Fibroblast of villous mesenchyme (primary cell): ENCODE measurements at regions not wholly inside any gene's neighbourhood (a gene's known extent, or its start where the extent isn't known, plus 50 kb on each side); places are given as distances from the start of the nearest gene placed in this dataset.

ENCODE experiments used
- DNase-seq: peaks from one replicate; pipeline ENCODE4 v3.0.0-alpha.2; 2010; ENCODE audit warnings: low read depth
- H3K4me3 ChIP-seq: 2 replicates; pipeline ENCODE4 v1.5.1; 2011; ENCODE audit warnings: low read depth, mild to moderate bottlenecking, low read length
- TF ChIP-seq, protein P1 (sequence below): IDR thresholded peaks from 2 replicates; pipeline ENCODE4 v1.5.1; 2012; ENCODE audit warnings: low read depth, mild to moderate bottlenecking, low read length; ENCODE audit not compliant: insufficient read depth

DNA sequence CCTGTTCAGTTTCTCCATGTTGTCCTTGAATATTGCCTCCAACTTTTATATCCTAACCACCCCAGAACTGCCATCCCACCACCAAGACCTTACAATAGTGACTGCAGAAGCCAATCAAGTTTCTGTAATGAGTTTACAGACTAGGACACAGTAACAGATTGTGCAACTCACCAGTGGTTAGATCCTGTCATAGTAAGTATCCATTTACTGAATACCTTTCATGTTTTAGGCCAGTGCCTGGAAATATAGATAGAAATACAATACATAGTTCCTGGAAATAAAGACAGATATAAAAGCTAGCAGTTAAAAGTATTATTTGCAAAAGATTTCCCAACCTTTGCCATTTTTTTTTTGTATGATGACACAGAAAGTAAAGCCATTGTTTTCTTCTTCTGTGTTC is 471.8 kb upstream of the BTBD3 start:
- DNase-seq, result peak; percentile 30
- H3K4me3 ChIP-seq, result no peak overlapping the region
- TF ChIP-seq, protein P1, sequence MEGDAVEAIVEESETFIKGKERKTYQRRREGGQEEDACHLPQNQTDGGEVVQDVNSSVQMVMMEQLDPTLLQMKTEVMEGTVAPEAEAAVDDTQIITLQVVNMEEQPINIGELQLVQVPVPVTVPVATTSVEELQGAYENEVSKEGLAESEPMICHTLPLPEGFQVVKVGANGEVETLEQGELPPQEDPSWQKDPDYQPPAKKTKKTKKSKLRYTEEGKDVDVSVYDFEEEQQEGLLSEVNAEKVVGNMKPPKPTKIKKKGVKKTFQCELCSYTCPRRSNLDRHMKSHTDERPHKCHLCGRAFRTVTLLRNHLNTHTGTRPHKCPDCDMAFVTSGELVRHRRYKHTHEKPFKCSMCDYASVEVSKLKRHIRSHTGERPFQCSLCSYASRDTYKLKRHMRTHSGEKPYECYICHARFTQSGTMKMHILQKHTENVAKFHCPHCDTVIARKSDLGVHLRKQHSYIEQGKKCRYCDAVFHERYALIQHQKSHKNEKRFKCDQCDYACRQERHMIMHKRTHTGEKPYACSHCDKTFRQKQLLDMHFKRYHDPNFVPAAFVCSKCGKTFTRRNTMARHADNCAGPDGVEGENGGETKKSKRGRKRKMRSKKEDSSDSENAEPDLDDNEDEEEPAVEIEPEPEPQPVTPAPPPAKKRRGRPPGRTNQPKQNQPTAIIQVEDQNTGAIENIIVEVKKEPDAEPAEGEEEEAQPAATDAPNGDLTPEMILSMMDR, result no peak

DNA sequence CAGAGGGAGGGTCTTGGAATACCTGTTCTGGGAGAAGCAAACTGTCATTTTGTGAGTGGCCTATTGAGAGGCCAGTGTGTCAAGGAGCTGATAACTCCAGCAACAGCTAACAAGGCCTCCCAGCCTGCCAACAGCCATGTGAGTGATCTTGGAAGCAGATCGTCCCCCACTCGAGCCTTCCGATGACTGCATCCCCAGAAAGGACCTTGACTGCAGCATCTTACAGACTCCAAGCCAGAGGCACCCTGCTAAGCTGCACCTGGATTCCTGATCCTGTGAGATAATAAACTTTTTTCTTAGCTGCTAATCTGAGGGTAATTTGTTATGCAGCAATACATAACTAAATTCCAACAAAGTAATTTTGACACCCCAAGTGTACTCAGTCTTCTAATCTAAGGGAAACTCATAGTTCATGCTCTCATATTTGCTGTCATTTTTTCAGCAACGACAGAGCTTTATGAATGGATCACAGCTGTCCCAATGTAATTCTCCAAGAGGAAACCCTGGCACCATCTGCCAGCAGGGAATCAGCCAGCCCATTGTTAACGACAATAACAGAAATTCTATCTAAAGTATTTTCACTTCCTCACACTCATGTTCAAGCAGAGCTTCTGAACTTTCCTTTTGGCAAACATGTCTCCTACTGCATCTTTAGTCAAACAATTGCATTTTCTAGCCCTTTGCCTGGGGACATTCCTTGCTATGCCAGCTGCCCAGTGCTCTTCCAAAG is 470.2 kb upstream of the BTBD3 start:
- TF ChIP-seq, protein P1, result no peak
- no peak for DNase-seq
- no peak overlapping the region for H3K4me3 ChIP-seq

DNA sequence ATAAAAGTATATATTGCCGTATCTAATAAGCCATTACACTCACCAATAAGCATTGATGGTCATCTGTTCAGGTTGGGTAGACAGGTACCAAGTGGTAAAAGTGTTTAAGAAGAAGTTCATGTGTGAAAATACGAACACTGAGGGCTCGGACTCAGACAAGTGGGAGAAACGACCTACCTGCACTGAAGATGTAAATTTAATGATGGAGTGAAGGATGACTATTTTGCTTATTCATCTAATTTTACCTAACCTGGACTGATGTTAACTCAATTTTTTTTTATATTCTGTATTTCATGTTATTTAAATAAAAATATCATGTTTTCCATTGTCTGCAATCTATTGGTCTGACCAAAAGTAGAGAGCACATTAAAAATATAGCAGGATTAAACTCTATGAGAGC is 469.1 kb upstream of the BTBD3 start:
- DNase-seq, result no peak
- H3K4me3 ChIP-seq, result no peak overlapping the region
- TF ChIP-seq, protein P1, result no peak

DNA sequence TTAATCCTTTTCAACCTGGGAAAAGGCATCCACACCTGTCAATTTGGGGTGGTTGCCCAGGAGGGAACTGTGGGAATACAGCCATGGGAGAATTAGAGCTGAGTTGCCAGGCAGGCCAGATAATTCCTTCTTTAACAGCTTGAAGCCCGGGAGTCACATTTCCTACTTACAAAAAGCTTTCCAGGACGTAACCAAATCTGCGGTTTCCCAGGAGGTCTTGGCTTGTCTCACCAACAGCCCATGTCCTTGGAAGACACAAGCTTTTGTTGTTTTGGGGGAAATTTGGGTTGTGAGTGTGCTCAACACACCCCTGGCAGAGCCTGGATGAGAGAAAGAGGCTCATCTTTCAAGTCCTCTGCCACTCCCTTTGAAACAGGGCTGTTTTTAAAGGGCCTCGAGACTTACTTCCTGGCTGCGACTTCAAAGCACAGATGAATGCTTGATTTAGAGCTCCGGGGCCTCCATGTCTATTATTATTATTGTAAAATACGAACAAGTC is 465.9 kb upstream of the BTBD3 start:
- DNase-seq, result peak; percentile 57
- H3K4me3 ChIP-seq, result no peak overlapping the region
- TF ChIP-seq, protein P1, result no peak

DNA sequence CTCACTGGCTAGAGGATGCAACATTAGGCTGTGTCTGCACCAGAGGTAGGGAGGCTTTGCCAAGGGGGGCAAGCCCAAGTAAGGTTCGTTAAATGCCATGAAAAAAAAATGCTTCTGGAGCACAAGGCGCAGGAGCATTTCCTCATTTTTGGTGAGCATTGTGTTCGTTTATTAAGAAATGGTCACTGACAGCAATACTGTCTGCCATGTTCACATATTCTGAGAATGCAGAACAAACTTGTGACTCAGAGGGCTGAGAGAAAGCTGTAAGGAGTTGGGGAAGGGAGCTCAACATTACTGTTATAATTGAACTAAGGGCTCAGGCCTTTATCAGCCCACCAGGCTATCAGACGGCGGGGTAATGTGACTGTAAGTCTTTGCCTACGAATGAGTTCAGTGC is 465.4 kb upstream of the BTBD3 start:
- no peak overlapping the region for H3K4me3 ChIP-seq
- TF ChIP-seq, protein P1, result no peak
- DNase-seq, result no peak

DNA sequence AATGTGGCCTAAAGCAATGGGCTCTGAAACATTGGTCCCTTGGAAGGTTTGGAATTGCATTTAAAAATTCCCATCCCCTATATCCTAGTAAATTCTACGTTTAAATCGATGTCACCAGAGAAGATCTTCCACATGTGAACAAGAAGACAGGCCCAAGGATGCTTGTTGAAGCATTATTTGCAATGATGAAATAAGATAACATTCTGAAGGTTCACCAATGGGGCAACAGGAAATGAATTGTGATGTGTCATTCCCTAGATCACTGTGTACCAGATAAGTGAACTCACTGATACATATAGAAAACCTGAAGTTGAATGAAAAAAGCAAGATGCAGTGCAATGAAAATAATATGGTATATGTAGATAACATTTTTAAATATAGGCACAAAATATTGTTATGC is 464.3 kb upstream of the BTBD3 start:
- DNase-seq, result peak; percentile 46
- TF ChIP-seq, protein P1, result no peak
- H3K4me3 ChIP-seq, result no peak overlapping the region
